ENCODE measurements at regions not wholly inside any gene's neighbourhood (a gene's known extent, or its start where the extent isn't known, plus 50 kb on each side); places are given as distances from the start of the nearest gene placed in this dataset.

GRCh38 chr5:90014420-90014819 lies 395.1 kb downstream of the CETN3 start:
- Histone ChIP-seq H3K9me3 (no peaks in the 10 kb centered on the region), H3K27ac (no peak overlapping the region), H3K4me1 (no peaks in the 10 kb centered on the region), H3K27me3 (no peaks in the 10 kb centered on the region), H3K4me3 (no peak overlapping the region), H3K36me3 (no peaks in the 10 kb centered on the region)
- no peak for TF ChIP-seq POLR2A (IDR thresholded peaks at IDR 0.05)
- TF ChIP-seq CTCF (IDR thresholded peaks at IDR 0.05) = no peak
- intact Hi-C loops (cut with DNase I) = no loop called here
- no peak for DNase-seq (ENCODE audit: extremely low spot score in 2 of 2)

GRCh38 chr5:90000351-90000750 lies 409.2 kb downstream of the CETN3 start:
- Histone ChIP-seq H3K27me3 (no peaks in the 10 kb centered on the region), H3K4me3 (no peak overlapping the region), H3K9me3 (no peaks in the 10 kb centered on the region), H3K27ac (no peak overlapping the region), H3K36me3 (no peaks in the 10 kb centered on the region), H3K4me1 (no peaks in the 10 kb centered on the region)
- TF ChIP-seq CTCF (IDR thresholded peaks at IDR 0.05) = no peak
- no peak for TF ChIP-seq POLR2AphosphoS5 (IDR thresholded peaks at IDR 0.05; ENCODE audit: insufficient read depth in 1 of 2, low read depth in 1 of 2)
- TF ChIP-seq POLR2A (IDR thresholded peaks at IDR 0.05) = no peak
- no peak for DNase-seq (ENCODE audit: extremely low spot score in 2 of 2)
- intact Hi-C loops (cut with DNase I) = no loop called here

- Histone ChIP-seq H3K4me3 (no peak overlapping the region), H3K27ac (no peak overlapping the region), H3K4me1 (no peaks in the 10 kb centered on the region), H3K27me3 (no peaks in the 10 kb centered on the region), H3K36me3 (no peaks in the 10 kb centered on the region), H3K9me3 (no peaks in the 10 kb centered on the region)
- no peak for DNase-seq (ENCODE audit: extremely low spot score in 2 of 2)
- intact Hi-C loops (cut with DNase I) = no loop called here
- TF ChIP-seq CTCF (IDR thresholded peaks at IDR 0.05) = no peak
- TF ChIP-seq POLR2AphosphoS5 (IDR thresholded peaks at IDR 0.05; ENCODE audit: insufficient read depth in 1 of 2, low read depth in 1 of 2) = no peak
- TF ChIP-seq POLR2A (IDR thresholded peaks at IDR 0.05) = no peak
These were observed 410.8 kb downstream of the CETN3 start for GRCh38 chr5:89998519-89999305.

GRCh38 chr5:89996890-89997289 lies 412.7 kb downstream of the CETN3 start:
- Histone ChIP-seq H3K4me1 (no peaks in the 10 kb centered on the region), H3K27ac (no peak overlapping the region), H3K4me3 (no peak overlapping the region), H3K9me3 (no peaks in the 10 kb centered on the region), H3K36me3 (no peaks in the 10 kb centered on the region), H3K27me3 (no peaks in the 10 kb centered on the region)
- TF ChIP-seq POLR2A (IDR thresholded peaks at IDR 0.05) = no peak
- no peak for TF ChIP-seq POLR2AphosphoS5 (IDR thresholded peaks at IDR 0.05; ENCODE audit: insufficient read depth in 1 of 2, low read depth in 1 of 2)
- TF ChIP-seq CTCF (IDR thresholded peaks at IDR 0.05) = no peak
- no peak for DNase-seq (ENCODE audit: extremely low spot score in 2 of 2)
- intact Hi-C loops (cut with DNase I) = no loop called here

- intact Hi-C loops (cut with DNase I) = no loop called here
- H3K27me3 ChIP-seq = no peaks in the 10 kb centered on the region
These were observed 413.2 kb downstream of the CETN3 start for GRCh38 chr5:89996335-89996734.

More at GRCh38 chr5:89996335-89996734, 413.2 kb downstream of the CETN3 start:
- TF ChIP-seq POLR2A (IDR thresholded peaks at IDR 0.05) (no peak), POLR2AphosphoS5 (IDR thresholded peaks at IDR 0.05; ENCODE audit: insufficient read depth in 1 of 2, low read depth in 1 of 2) (no peak), CTCF (IDR thresholded peaks at IDR 0.05) (no peak)
- Histone ChIP-seq H3K4me1 (no peaks in the 10 kb centered on the region), H3K27ac (no peak overlapping the region), H3K4me3 (no peak overlapping the region), H3K36me3 (no peaks in the 10 kb centered on the region), H3K9me3 (no peaks in the 10 kb centered on the region)
- no peak for DNase-seq (ENCODE audit: extremely low spot score in 2 of 2)
